SKM-1 (cell line): ENCODE measurements at regions not wholly inside any gene's neighbourhood (a gene's known extent, or its start where the extent isn't known, plus 50 kb on each side); places are given as distances from the start of the nearest gene placed in this dataset.

Experiments
- DNase-seq: peaks from one replicate; lab custom pipeline; 2025; ENCODE audit not compliant: unreplicated experiment; lab: John Stamatoyannopoulos, UW

- DNase-seq, result no peak
Observed at GRCh38 chr18:48488388-48488850, 50.4 kb upstream of the CTIF start.

DNA sequence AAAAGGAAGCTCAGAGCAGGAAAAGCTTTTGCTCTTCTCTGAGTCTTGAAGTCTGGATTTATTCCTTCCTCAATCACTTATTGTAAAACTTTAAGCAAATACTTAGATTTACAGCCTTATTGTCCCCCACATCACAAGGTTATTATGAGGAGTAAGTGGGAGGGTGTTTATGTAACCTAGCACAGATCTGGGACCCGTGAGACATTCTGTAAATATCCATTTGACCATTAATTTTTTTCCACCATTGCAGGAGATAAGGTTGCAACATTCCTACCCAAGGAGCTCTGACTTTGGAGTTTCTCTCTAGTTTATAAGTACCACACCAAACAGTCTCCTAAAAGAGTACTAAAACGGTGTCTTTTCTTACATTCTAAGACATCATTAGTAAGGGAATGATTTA is 52.1 kb upstream of the CTIF start:
- DNase-seq, result no peak

GRCh38 chr18:48485828-48486405 is 52.9 kb upstream of the CTIF start:
- no peak for DNase-seq

DNA sequence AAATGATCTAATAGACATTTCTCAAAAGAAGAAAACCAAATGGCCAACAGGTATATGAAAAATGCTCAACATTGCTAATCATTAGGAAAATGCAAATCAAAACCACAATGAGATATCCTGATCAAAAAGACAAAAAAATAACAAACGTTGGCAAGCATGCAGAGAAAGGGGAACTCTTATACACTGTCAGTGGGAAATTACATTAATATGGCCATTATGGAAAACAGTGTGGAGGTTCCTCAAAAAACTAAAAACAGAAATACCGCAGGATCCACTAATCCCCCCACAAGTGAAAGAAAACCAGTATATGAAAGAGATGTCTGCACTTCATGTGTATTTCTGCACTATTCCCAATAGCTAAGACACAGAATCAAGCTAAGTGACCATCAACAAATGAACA is 57.7 kb upstream of the CTIF start:
- DNase-seq, result no peak

GRCh38 chr18:48479531-48479930 is 59.3 kb upstream of the CTIF start:
- no peak for DNase-seq

- DNase-seq, result no peak
Observed at GRCh38 chr18:48477348-48477747, 61.5 kb upstream of the CTIF start.

DNA sequence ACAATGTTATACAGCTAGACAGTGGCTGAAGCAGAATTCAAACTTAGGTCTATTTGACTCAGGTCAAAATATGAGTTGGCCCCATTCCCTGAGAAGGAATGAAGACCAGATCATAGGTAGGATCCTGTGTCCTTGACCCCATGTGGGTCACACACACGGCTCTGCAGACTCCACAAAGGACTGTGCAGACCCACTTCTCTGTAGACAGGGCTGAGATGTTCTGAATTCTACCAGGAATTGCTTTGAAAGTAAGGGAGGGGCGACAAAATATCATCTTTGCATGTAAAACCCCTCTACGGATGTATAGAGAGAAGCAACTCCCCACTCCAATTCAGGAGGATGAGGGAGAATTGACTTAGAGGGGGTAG is 62.3 kb upstream of the CTIF start:
- DNase-seq, result no peak

DNA sequence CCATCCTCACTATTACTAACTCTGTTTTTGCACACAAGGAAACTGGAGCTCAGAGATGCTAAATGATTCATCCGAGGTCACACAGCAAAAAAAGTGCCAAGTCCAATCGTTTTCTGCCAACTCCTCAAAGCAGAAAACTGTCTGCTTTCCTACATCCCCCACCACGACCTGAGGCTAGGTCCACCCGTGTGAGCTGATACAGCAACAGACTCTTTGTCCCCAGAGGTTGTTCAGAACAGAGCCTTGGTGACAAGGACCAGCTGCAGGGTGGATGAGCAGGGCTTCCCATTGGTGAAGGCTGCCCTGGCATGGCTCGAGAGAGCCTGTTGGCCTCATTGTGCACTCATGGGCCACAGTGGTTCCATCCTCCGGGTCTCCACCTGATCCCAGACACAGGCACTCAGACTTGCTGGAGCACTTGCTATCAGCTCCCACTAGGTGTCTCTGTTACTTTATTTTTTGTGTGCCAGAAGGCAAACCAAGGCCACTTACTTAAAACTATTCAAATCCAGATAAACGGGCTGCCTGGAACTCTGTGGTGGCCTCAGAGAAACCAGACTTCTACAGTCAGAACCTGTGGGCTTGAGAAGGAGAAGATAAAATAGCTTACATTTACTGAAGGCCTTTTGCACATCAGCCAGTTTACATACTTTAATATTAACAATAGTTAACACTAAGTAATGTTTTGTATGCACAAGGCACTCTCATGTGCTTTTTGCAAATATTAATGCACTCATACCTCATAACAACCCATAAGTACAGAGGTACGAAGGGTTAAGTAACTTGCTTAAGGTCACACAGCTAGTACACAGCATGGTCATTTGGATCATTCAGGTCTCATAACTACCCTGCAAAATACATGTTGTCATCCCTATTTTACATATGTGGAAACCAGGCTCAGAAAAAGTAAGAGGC is 62.9 kb upstream of the CTIF start:
- DNase-seq, result peak; percentile 74

DNA sequence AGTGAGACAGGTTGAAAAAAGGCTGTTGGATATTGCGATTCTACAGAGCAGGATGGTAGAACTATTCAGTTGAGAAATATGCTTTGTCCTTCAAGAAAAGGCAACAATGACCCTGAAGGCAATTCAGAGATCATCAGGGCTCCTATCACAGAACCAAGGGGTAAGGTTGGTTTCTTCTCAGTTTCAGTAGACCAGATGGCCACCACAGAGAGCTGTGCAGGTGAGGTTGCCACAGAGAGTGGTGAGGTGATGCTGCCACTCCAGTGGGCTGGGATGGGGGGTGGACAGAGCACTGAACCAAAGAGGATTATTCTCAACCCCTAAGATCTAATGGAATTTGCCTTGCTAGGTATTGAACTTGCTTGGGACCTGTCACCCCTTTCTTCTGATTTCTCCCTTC is 64.6 kb upstream of the ZBTB7C start:
- no peak for DNase-seq

- DNase-seq, result no peak
Observed at GRCh38 chr18:48472610-48473009, 63.4 kb upstream of the ZBTB7C start.

GRCh38 chr18:48470484-48471180 is 61.4 kb upstream of the ZBTB7C start:
- no peak for DNase-seq

GRCh38 chr18:48468151-48468550 is 59.0 kb upstream of the ZBTB7C start:
- no peak for DNase-seq

DNA sequence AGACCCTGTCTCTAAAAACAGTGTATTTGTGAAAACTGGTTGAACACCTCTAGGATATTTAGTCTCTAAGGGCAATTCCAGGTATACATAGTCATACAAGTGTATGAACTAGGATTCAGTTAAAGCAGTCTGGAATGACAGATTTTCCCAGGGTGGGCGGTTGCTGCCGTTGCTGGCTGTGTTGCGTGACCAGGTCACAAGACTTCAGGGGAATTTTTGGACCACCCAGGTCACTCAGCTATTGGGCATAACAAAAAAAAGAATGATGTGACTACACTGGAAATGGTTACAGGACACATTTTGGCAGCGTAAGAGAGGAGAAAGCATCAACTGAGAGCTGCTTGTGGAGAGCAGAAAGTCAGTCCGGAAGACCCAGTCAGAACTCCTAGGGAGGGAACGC is 58.0 kb upstream of the ZBTB7C start:
- no peak for DNase-seq

DNA sequence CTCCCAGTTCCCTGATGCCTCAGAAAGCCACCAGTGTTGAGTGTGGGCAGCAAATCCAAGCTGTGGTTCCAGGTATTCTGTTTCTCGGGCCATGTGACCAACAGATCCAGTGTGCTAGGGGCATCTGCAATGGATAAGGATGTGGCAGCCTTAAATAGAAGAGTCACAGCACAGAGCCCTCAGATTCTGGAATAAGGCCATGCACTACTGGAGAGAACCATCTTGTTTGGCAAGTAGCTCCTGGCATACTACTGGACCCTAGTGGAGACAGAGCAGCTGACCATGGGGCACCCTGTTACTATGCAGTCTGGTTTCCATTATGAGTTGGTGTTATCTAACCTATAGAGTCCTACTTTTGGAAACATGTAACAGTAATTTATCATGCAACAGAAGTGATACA is 53.3 kb upstream of the ZBTB7C start:
- no peak for DNase-seq

GRCh38 chr18:48460929-48461583 is 51.9 kb upstream of the ZBTB7C start:
- DNase-seq, result no peak

DNA sequence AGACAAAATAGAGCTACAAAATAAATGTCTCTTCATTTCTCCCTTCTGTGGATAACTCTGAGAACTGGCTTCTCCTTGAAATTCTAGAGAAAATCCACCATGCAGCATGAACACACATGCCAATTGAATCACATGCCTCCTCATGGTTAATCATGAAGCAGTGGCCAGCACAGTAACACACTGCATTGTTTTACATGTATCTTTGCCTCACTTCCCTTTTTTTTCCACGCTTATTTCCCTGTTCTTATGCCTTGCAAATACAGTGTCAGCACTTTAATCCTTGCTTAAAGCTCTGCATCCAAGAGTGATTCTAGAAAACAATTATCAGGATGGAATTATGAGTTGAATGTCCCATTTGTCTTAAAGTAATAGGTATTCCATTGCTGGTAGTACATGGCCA is 50.3 kb upstream of the ZBTB7C start:
- peak; percentile 6 for DNase-seq

DNA sequence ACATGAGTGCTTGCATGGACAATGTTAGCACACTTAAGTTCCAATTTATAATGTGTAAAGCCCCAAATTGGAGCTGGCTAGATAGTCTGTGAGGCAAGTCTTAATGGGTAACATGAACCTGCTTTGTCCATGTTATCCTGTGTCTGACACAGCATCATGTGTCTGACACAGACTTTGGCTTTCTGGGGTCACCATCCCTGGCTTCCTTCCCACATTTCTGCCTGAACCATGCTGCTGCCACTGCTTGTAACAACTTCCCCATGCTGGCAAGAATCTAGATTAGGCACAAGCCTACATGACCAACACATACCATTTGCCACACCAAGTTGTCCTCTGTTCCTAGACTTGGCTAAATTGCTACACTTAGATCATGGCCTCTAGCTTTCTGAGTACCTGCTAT is 49.8 kb upstream of the ZBTB7C start:
- no peak for DNase-seq
